GM18499 (cell line): ENCODE measurements at regions not wholly inside any gene's neighbourhood (a gene's known extent, or its start where the extent isn't known, plus 50 kb on each side); places are given as distances from the start of the nearest gene placed in this dataset.

Experiments
- ATAC-seq: cut with Tn5 transposase; IDR thresholded peaks from one replicate; pipeline ENCODE4 v1.9.1; 2021; ENCODE audit warnings: moderate number of reproducible peaks; ENCODE audit not compliant: insufficient read depth, unreplicated experiment

DNA sequence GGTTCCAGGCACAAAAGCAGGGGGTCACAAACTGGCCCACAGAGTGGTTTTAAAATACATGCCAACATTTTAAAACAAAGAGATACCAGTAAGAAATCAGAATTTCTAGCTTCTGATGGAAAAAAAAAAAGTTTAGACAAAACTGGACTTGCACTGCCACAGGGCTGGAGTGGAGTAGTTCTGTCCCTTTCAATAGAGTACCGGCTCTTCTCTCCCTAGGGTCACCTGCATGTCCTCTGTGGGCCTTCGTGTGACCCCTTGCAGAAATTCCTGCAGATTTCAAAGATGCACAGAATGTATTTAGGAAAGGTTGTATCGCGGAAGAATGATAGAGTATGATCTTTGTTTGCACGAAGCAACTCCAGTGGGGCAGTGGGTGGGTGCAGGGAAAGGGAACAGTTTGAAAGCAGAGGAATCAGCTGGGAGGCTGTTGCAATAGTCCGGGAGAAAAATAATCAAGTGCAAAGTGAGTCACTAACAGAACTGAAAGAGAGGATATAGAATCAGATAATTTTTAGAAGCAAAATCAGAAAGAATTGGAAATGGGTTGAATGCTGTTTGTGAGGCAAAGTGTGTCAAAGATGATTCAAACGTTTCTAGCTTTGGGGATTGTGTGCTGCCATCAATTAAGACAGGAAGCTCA lies 97.3 kb upstream of the STXBP5 start:
- no peak for ATAC-seq

DNA sequence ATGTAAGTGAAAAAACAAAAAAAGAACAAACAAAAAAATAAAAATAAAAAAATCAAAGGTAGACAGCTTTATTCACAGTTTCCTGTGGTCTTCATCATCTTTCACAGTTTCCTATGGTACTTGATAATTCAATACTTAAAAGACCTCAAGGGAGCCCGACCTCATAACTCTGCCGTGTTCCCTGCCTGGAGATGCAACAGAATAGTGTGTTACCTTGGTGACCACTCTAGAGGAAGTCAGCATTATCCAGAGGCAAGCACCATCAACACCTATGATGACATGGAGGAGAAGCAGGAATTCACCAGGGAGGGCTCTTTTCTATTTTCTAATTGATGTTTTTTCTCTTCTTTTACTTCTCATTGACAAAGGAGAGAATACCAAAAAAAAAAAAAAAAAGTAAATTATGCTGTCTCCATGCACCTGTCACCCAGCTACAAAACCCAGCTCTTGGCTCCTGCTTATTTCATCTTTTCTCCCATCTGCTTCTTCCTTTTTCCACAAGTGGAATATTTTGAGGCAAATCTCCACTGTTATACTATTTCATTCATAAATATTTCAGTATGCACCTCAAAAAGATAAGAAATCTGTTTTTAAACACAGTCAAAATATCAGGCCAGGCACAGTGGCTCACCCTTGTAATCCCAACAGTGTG lies 95.8 kb upstream of the STXBP5 start:
- no peak for ATAC-seq

DNA sequence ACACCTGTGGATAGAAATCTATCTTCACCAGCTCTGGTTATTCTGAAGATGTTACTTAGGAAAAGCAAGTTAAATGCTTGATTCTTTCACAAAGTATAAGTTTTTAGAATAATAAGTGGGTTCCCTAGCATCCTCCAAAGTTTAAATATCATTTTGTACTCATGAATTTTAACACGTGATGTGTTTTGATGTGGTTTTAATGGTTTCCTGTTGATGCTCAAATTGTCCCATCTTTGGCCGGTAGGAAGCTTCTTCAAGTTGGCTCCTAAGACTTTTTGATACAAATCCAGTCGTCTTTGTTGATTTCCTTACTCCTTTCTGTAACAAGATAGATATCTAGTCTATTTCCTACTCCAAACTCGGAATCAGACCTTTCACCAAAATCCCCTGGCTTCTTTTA lies 94.5 kb upstream of the STXBP5 start:
- ATAC-seq: no peak

DNA sequence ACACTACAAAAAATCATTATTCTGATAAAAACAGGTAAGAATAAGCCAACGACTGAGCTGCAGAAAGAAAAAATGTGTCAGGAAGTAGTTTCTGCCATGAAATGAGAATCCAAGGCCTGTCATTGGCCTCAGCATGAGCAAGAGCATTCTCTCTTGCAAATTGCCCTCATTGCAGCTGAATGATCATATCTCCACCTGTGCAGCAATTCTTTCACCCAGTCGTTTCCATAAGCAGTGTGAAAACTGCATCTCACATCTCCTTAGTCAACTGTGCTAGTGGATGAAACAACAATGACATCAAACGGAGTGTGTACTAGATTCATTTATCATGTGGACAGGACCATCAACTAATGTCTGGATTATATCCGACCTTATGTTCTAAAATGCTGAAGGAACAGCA lies 88.2 kb upstream of the STXBP5 start:
- ATAC-seq: no peak

DNA sequence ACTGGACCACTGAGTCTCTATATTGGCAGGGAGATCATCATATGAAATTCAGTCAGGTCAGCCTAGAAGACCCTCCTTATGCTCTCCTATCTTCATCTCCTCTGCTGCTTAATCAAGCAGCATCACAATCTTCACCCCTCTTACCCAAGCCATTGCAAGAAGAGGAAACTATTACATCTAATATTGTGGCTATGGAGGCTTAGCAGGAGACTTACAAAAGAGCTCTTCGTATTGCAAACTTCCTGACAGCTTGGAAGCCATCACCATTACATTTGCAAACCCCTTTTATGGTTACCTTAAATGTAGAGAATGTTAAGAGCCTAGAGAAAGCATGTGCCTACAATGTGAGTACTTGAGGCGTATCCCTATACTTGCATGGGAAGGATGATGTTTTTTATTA lies 87.2 kb upstream of the STXBP5 start:
- no peak for ATAC-seq

DNA sequence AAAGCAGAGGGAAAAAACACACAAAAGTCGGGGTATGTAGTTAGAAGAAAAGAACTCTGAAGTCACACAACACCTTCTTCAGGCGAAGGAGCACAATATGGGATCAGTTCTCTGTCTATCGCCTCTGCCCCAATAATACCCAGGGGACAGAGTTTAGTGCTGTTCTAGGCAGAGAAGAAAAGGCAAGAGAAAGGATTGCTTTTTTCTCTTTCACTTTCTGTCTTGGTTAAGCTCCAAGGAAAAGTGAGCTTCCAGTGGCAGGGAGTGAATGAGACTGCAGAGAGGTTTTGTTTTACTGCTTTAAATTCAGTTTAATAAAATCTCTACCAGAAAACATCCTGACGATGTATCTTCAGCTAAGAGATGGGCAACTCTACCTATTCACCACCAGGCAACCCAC lies 86.6 kb upstream of the STXBP5 start:
- ATAC-seq: no peak

DNA sequence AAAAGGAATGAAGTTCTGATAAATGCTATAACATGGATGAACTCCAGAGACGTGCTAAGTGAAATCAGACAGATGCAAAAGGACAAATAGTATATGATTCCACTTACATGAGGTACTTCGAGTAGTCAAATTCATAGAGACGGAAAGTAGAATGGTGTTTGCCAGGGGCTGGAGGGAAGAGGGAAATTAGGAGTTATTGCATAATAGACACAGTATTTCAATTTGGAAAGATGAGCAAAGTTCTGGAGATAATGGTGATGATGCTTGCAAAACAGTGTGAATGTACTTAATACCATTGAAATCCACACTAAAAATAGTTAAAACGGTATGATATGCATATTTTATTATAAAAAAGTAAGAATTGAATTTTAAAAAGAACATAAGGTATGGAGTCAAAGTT lies 84.9 kb upstream of the STXBP5 start:
- ATAC-seq: no peak

DNA sequence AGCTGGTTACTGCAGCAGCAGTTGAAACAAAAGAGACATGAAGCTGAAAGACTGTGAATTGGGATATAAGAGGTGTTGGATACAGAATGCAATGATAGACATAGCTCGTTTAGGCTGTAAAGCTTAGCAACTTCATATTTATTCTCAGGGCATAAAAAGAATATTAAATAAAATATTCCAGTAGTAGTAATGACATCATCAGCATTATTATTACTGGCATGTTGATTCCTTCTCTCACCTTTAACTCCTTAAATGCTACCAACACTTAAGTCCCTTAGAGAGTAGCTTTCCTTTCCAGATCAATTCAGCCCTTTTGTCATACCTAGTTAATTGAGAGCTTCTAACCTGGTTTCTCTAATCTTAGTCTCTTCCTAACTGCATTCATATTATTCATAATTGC lies 81.4 kb upstream of the STXBP5 start:
- no peak for ATAC-seq

DNA sequence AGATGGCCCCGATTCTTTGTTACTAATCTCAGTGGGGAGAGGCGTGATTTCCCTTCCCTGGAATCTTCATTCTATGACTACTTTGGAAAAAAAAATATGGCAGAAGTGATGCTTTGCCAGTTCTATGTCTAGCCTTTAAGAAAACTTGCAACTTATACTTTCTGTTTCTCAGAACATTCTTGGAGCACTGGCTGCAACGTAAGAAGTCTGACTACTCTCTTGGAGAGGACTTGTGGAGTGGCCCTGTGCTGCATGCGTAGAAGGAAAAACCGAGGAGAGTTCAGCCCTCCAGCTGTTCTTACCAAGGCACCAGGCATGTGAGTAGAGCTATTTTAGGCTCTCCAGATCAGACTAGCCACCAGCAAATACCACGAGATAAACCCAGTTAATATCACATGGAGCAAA lies 77.6 kb upstream of the STXBP5 start:
- no peak for ATAC-seq

DNA sequence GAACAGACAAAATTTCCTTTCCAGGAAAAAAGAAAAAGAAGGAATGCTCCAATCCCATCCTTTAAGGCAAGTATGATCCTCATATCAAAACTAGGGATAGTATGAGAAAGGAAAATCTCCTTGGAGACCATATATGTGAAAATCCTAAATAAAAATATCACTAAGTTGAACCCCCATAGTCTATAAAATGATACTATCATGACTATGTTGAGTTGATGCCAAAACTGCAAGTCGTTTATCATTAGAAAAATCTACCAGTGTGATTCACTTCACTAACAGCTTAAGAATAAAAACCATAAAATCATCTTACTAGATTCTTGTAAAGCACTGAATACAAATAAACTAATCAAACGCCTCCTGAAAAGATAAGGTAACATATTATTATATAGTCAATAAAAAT lies 76.6 kb upstream of the STXBP5 start:
- no peak for ATAC-seq

DNA sequence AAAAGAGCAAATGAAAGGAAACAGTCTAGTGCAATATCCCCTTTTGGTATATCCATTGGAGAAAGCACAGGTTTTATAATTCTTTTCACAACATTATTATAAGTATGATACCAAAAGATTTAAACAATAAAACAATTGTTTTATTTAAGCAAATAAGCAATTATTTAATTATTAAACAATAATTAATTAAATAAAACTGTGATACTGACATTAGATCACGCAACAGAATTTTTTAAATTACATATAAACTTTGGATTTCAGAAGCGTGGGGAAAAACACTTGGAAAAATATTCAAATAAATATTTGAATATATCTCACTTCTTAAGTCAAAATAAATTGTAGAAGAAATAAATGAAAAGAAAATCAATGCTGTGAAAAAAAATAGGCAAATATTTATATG lies 76.2 kb upstream of the STXBP5 start:
- ATAC-seq: no peak

DNA sequence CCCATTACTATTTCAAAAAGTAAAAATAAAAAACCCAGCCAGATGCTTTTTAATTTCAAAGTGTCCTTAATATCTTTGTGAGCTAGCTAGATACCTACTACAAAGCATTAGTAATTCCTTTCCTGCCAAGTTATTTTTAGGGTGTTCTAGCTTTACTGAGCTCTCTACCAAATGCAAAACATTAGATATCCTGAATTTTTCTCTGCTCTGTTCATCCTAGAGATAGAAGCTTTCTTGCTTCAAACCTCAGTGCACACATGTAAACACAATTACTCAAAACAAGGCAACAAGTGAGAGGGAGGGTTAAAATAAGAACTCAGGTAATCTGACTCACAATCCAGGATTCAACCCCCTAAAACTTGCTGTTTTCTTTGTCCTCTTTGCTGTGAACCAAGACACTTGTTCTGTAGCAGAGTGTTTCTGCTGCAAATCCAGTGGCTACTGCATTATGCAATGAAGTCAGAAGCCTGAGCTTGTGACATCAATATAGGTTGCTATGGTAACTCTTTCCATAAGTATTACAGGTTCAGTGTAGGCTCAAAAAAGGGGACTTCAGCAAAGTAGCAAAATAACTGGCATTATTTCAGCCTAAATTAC lies 72.6 kb upstream of the STXBP5 start:
- no peak for ATAC-seq

DNA sequence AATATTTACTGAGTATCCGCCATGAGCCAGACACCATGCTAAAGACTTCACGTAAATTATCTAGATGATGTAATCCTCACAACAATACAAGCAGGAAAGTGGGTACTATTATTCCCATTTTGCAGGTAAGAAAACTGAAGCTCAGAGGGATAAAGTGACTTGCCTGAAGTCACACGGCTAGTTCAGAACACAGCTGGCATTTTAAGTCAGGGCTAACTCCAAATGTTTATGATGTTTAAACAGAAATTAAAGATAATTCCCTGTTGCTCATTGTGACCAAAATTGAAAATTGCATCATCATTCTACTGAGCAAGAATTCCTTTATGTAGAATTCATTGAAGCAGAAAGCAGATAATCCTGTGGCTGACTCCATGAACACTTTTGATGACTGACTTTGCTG lies 71.3 kb upstream of the STXBP5 start:
- no peak for ATAC-seq

DNA sequence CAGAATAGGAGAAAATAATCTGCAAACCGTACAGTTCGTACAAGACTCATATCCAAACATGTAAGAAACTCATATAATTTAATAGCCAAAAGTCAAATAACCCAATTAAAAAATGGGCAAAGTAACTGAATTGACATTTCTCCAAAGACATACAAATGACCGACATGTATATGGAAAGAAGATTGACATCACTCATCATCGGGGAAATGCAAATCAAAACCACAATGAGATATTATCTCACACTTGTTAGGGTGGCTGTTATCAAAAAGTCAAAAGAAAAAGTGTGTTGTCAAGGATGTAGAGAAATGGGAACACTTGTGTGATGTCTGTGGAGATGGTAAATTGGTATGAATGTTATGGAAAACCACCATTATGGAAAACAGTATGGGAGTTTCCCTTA lies 70.5 kb upstream of the STXBP5 start:
- no peak for ATAC-seq

DNA sequence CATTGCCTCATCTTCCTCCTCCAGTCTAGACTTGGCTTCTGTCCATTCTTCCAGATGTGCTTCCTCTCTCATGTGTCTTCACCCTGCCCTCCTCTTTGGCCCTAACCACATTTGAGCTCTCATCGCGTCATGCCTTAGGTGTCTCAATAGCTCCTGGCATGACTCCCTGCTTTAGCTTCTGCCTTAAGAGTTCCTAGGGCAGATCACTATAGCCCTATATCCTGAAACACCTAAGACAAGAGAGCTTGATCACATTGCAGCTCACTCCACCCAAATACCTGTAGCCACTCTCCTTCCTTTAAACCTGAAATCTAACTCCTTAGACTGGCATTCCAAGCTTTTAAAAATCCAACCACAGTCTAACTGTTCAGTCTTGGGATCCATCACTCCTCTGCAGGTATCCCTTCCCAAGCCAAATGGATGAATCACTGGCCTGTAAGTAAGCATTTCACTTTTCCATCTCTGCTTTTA lies 69.0 kb upstream of the STXBP5 start:
- ATAC-seq: no peak

DNA sequence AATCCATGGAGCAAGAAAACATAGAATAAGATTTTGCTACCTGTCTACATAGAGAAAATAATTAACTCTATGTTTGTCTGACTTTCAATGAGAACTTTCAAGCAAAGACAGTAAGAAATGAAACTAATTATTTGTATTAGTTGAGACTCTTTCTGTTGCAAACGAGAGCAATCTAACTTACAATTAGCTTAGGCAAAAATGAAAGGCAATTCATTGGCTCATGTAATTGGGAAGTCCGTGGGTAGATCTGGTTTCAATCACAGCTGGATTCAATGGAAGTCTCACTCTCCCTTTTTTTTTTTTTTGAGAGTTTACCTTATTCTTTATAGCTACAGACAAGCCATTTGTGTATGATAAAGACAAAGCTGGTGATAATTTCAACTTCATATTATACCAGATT lies 68.2 kb upstream of the STXBP5 start:
- ATAC-seq: no peak

DNA sequence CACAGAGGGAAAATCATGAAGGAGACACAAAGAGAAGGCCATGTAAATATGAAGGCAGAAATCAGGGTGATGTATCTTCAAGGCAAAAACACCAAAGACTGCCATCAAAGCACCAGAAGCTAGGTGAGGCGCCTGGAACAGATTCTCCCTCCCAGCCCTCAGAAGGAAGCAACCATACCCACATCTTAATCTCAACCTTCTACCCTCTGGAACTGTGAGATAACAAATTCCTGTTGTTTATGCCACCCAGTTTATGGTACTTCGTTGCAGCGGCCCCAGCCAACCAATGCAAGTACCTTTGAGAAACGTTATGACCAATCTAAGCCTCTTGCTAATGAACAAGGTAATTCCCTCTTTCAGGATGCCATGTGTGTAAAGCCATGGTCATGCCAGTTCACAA lies 66.2 kb upstream of the STXBP5 start:
- no peak for ATAC-seq

DNA sequence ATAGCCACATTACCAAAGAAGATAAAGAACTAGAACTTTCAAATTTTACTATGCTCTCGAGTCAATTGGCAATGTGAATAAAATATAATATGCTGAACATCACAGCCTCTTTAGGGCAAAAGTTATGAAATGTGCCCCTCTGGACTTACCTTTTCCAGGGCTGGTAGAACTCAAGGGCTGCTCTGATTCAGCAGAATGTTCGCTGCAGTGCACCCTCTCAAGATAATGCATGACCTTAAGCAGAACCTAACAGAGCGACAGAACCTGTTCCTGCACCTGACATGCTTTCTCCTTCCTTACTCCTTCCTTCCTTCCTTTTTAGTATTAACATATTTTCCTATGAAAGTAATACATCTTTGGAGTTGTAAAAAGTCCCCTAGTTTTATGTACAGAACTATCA lies 65.4 kb upstream of the STXBP5 start:
- no peak for ATAC-seq

DNA sequence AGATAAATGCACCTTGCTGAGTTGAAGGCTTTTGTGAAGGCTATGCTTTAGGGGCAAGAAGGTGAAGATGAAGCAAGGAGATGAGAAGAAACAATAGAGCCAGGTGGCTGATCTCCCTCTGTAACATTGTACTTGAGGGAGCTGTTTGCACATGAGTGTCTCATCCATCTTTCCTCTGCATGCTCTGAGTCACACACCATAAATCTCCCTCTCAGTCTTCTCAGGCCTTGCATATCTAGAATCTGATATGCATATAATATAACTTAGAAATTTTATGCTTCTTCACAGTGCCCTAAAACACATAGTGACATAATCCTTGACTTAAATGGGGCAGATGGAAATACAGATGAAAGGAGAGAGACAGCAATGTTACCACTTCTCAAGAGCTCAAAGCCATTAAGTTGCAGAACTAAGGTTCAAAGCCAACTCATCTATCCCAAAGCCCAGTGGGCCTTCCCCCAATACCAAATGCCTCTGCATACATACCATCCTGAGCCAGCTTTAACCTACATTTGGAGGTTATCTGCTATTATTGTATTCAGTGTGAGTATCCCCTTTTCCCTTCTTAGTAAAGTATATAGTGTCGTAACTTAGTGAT lies 62.4 kb upstream of the STXBP5 start:
- ATAC-seq: no peak

DNA sequence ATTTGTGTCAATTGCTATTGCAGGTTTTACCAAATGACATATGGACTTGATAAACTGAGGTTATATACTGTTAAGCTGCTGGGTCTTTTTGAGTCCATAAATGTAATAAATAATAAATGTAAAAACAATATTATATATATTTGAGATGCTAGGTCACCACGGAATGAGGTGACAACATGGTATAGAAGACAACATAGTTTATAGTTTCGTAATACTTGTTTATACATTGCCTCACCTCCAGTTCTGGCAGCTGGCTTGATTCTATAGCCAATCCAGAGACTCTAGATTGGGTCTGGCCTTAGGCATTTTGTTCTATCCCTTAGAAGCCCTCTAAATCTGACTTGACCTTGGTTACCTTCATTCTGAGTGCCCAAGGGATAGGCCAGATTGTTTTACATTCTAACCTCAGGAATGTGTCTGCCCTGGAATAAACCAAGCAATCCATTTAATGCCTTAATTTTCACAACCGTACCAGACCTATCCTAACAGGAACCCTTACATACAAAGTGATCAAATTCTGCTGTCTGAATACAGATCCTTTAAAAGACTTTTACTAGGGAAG lies 61.5 kb upstream of the STXBP5 start:
- no peak for ATAC-seq

DNA sequence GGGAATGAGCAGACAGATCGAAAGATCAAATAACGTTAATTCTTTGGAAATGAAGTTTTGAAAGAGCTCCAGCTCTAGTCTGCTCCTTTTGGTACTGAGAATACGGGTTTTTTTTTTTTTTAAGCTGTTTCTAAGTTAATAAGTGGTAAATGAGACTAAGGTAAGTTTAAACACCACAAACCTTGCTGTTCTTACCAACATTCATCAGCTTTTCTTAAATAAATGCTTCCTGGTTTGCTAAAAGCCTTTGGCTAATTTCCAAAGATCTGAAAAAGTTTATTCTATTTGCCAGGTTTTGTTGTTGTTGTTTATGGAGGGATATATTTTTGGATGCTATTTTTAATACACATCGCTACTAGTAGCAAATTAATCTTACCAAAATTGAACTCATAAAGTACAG lies 55.1 kb upstream of the STXBP5 start:
- no peak for ATAC-seq
